ENCODE measurements at regions not wholly inside any gene's neighbourhood (a gene's known extent, or its start where the extent isn't known, plus 50 kb on each side); places are given as distances from the start of the nearest gene placed in this dataset.

DNA sequence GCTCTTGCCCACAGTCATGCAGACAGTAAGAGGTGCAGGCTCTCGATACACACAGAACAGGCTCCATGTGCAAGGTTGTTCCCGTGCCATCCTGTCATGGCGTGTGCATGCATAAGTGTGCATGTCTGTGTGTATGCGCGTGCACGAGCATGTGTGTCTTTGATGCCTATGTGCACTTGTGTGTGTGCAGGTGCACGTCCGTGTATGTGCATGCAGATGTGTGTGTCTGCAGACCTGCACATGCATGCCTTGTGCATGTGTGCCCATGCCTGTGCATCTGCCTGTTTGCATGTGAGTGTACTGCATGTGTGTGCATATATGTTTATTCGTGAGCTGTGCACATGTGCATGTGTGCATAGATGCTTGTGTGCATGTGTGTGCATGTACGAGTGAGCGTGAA lies 309.8 kb downstream of the TMEM121 start:
- no peak for DNase-seq

- DNase-seq = no peak
Measured at GRCh38 chr14:105836730-105837129, 310.3 kb downstream of the TMEM121 start.

- no peak for DNase-seq
Measured at GRCh38 chr14:105837349-105838063, 311.1 kb downstream of the TMEM121 start.

DNA sequence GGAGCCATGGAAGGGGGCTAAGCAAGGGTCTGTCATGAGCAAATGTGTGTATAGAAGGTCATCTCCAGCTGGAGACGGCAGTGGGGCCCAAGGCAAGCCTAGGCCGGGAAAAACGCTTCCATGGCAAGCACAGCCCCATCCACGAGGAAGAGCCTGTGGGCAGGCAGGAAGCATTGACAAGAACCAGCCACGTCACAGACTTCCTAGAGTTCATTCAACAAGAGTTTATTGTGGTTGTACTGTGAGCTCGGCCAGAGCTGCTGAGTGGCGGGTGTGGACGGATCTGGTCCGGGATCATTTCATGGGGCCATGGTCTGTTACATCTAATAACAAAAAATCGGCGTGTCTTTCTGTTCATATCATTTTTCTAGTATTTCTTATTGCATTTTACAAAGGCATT lies 311.7 kb downstream of the TMEM121 start:
- no peak for DNase-seq

DNA sequence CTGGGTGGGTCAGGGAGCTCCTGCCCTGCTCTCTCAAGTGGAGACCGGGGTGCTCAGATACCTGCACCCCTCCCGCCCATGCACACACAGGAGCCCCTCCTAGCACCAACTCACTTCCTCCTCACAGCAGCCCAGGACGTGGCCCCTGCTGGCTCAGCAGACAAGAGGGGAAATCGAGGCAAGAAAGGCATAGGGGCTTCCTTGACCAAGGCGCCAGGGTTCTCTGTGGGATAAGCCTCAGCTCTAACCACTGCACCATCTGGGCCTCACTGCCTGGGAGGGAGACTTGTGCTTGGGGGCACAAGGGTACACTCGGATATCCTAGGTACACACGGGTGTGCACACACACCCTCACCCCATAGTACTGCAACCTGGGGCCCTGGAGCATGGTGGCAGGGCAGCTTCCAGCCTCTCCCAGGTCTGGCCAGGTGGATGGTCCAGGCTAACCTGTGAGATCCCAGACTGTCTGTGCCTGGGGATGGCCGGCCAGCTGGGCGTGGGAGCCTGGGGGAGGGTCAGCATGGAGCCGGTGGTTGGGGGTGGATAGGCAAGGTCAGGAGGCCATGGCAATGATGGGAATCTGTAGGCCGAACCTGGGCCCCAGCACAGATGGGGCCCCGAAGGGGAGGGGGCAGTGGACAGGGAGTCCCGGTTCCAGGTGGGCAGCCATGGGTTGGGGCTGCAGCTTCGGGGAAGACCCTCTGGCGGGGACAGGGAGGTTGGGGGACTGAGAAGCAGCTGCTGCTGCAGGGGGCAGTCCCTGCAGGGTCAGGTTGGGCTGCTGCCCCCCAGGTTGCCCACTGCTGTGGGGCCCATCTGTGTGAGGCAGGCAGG lies 312.4 kb downstream of the TMEM121 start:
- DNase-seq = no peak

DNA sequence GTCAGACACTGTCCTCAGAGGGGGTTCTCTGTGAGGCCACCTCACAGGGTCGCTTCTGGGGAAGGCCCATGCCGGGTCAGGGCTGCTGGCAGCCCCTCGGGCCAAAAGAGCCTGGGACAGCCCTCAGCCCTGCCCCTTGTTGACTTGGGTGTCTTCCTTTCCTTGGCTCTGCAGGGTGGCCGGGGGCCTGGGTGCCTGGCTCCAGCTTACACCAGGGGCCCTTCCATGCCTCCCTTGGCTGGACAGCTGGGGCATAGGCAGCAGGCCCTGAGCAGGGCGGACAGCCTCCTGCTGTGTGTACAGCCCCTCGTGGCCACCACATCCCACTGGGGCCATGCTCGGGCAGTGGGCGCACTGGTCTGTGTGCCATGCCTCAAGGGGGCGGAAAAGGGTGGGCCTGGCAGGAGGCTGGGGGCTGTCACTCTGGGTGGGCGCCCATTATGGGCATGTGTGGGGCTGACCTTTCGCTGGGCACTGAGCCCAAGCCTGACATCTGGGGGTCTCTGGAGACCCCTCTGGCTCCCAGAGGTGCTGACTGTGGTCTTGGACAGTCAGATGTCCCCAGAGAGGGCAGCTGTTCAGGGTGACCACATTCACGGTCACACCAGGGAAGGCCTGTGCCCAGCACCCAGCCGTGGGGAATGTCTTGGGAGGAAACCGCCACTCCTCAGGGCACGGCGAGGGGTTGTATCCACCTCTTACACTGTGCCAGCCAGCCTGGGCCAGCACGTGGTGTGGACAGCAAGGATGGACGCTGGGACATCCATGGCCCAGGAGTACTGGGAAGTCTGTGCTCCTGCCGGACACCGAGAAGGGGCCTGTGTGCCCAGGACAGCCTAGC lies 313.3 kb downstream of the TMEM121 start:
- no peak for DNase-seq

DNA sequence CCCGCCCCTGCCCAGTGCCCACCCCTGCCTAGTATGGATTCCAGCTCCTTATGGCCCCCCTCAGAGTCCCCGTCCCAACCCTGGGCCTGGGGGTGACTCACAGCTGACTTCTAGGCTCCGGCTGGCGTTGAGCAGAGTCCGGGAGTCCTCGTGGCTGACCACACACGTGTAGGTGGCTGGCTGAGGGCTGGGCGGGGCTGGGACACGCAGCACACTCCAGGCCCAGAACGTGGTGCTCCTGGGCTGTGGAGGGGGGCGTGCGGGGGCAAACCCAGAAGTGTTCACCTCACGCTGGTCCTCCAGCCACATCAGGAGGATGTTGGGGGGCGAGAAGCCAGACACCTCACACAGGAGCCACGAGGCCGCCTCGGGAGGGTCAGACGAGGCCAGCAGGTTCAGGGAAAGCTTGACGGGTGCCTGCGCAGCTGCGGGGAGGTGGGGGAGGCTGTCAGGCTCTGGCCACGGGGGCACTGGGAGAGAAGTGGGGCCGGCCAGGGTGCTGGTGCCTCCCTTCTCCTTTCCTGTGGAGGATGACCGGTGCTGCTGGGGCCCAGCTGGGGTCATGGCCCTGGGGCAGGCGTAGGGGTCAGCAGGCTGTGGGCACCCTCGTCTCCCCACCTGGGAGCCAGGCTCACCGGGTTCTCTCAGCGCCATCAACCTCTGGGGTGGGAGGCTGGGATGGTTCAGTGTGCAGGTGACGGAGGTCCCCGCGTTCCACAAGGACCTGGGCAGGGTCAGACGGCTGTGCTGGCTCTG lies 314.1 kb downstream of the TMEM121 start:
- DNase-seq = no peak

GRCh38 chr14:105841022-105842009 lies 314.9 kb downstream of the TMEM121 start:
- DNase-seq = no peak

- peak; percentile 61 for DNase-seq
Measured at GRCh38 chr14:105842105-105842504, 315.7 kb downstream of the TMEM121 start.

GRCh38 chr14:105843444-105844046 lies 317.2 kb downstream of the TMEM121 start:
- no peak for DNase-seq

DNA sequence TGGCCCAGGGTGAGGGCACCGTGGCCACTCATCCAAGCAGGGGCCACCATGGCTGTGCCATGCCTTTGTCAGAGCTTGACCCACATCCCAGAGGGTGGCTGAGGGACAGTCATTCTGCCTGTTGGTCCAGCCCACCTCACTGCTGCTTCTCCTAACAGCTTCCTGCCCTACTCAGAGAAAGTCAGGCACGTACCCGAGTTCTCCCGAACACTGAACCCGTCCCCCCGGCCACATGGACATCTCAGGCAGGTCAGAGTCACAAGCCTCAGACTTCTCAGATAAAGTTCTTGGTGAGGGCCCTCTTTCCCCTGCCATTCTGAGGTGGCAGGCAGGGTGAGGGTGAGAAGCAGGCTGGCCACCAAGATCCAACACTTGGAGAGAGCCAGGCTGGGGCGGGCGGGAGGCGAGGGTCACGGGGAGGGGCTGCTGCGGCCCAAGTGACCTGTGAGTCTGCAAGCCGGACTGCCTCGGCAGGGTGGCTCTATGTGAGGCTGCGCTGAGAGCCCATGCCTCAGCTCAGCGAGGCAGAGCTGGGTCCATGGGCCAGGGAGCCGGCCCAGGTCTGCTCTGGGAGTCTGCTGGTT lies 317.8 kb downstream of the TMEM121 start:
- DNase-seq = no peak

GRCh38 chr14:105844810-105845724 lies 318.7 kb downstream of the TMEM121 start:
- DNase-seq = no peak

DNA sequence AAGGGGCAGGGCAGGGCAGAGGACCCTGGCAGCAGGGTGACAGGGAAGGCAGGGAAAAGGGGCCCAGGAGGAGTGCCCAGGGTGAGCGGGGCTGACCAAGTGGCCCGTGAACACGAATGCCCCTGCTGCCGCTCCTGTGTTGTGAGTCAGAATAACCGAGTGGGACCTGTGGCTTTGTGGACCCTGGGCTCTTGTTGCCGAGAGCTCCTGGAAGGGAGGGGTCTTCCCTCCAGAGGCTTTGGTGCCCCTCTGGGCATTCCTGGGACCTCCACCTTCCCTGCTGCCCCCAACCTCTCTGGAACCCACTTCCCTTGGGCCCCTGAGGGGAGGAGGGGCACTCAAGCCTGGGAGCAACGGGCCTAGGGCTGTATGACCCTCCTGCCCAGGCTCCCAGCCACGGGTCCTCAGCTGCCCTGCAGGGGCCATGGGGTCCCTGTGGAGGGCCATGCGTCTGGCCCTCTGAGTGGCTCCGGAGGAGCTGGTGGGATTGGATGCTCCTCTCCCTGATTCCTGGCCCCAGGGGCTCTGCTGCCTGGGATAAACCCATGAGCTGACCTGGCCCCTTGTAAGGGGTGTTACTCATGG lies 319.4 kb downstream of the TMEM121 start:
- DNase-seq = no peak

GRCh38 chr14:105846312-105846711 lies 319.9 kb downstream of the TMEM121 start:
- no peak for DNase-seq

DNA sequence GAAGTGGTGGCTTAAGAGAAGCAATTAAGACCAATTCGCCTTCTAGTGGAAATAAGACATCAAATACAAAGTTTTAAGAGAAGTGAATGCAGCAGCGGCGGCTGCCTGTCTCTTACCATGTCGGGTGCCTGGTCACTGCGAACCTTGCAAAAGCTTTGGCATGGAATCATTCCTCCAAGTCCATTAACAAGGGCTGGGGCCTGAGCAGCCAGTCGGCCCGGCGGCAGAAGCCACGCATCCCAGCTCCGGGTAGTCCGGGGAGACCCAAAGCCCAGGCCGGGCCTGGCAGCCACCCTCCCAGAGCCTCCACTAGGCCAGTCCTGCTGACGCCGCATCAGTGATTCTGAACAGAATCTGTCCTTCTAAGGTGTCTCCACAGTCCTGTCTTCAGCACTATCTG lies 321.0 kb downstream of the TMEM121 start:
- DNase-seq = no peak

DNA sequence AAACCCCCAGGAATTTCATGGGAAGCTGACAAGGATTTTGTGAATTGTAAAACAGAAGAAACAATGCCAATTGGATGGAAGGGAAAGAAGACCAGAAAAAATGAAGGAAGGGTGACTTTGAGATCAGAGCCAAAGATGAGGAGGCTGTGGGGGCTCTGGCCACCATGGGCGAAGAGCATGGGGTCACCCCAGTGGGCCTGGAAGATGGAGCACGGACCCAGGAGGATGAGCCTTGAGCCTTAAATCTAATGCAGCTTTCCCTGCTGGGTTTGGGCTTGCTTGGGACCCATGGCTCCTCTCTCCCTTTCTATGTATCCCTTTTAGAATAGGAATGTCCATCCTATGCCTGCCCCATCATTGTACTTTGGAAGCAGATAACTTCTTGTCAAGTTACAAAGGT lies 322.2 kb downstream of the TMEM121 start:
- no peak for DNase-seq

GRCh38 chr14:105849933-105850626 lies 323.7 kb downstream of the TMEM121 start:
- DNase-seq = no peak

DNA sequence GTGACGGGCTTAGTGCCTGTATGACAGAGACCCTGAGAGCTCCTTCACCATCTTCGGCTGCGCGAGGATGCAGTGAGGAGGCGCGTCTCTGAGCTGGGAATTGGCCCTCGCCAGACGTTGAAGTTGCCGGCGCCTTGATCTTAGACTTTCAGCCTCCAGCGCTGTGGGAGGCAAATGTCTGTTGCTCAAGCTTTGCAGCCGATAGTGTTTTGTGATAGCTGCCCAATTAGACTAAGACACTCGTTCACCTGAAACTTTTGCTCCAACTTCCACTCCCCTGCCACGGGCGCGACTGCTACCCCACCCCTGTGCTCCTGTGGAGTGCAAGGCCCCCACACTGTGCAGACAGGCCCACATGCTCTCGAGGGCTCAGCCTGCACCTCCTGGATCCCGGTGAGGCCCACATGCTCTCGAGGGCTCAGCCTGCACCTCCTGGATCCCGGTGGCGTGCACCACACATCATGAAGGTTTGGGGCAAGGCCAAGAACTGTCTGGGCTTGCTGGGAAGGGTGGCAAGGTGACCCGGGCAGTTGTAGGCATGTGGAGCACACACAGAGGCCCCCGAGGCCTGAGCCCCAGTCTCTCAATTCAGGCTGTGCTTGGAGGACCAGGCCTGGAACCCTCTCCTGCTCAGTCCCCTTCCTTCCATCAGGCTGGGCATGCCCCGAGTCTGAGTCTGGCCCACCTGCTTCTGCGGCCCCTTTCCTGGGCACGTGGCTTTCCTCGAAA lies 324.6 kb downstream of the TMEM121 start:
- no peak for DNase-seq
